Progenitor cell of endocrine pancreas (in vitro differentiated cells): ENCODE measurements at regions not wholly inside any gene's neighbourhood (a gene's known extent, or its start where the extent isn't known, plus 50 kb on each side); places are given as distances from the start of the nearest gene placed in this dataset.
A peak's percentile ranks its signal among the peaks of the same experiment; 100 is the strongest.

Experiments
- DNase-seq: peaks from one replicate; pipeline ENCODE4 v3.0.0; 2021; ENCODE audit warnings: low spot score; ENCODE audit not compliant: unreplicated experiment
- H3K27ac Mint-ChIP-seq: 2 replicates; pipeline ENCODE4 v1.8.0; 2021; ENCODE audit warnings: mild to moderate bottlenecking, moderate library complexity, mixed read lengths
- H3K27me3 Mint-ChIP-seq: 2 replicates; pipeline ENCODE4 v1.8.0; 2021; ENCODE audit warnings: mixed read lengths
- H3K36me3 Mint-ChIP-seq: 2 replicates; pipeline ENCODE4 v1.8.0; 2022; ENCODE audit warnings: mixed read lengths; ENCODE audit not compliant: insufficient read depth
- H3K4me1 Mint-ChIP-seq: 2 replicates; pipeline ENCODE4 v1.8.0; 2021; ENCODE audit warnings: low read depth, mixed read lengths
- H3K4me3 Mint-ChIP-seq: 2 replicates; pipeline ENCODE4 v1.8.0; 2021; ENCODE audit warnings: low read depth, mild to moderate bottlenecking, moderate library complexity, mixed read lengths
- H3K9me3 Mint-ChIP-seq: 2 replicates; pipeline ENCODE4 v1.8.0; 2021; ENCODE audit warnings: low read depth, mixed read lengths
- TF ChIP-seq, protein P1 (sequence below): fragments of 200-600 bp; sonication (generic); IDR thresholded peaks from one replicate; pipeline ENCODE4 v1.5.0; 2021; ENCODE audit warnings: antibody characterized with exemption, mild to moderate bottlenecking; ENCODE audit not compliant: unreplicated experiment

GRCh38 chr12:89927226-89927698, 218.6 kb upstream of the ATP2B1 start:
- Mint-ChIP-seq H3K4me1 (no peaks in the 10 kb centered on the region), H3K36me3 (no peaks in the 10 kb centered on the region), H3K27me3 (no peaks in the 10 kb centered on the region), H3K4me3 (no peak overlapping the region), H3K9me3 (no peaks in the 10 kb centered on the region), H3K27ac (no peak overlapping the region)
- DNase-seq, result no peak
- TF ChIP-seq, protein P1, sequence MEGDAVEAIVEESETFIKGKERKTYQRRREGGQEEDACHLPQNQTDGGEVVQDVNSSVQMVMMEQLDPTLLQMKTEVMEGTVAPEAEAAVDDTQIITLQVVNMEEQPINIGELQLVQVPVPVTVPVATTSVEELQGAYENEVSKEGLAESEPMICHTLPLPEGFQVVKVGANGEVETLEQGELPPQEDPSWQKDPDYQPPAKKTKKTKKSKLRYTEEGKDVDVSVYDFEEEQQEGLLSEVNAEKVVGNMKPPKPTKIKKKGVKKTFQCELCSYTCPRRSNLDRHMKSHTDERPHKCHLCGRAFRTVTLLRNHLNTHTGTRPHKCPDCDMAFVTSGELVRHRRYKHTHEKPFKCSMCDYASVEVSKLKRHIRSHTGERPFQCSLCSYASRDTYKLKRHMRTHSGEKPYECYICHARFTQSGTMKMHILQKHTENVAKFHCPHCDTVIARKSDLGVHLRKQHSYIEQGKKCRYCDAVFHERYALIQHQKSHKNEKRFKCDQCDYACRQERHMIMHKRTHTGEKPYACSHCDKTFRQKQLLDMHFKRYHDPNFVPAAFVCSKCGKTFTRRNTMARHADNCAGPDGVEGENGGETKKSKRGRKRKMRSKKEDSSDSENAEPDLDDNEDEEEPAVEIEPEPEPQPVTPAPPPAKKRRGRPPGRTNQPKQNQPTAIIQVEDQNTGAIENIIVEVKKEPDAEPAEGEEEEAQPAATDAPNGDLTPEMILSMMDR, result no peak

- no peaks in the 10 kb centered on the region for H3K27me3 Mint-ChIP-seq
- H3K4me1 Mint-ChIP-seq, result peaks cover 5% of the 10 kb centered on the region
- DNase-seq, result no peak
- H3K9me3 Mint-ChIP-seq, result peaks cover 3% of the 10 kb centered on the region
- peaks cover 1% of the 10 kb centered on the region for H3K36me3 Mint-ChIP-seq
- H3K4me3 Mint-ChIP-seq, result no peak overlapping the region
- H3K27ac Mint-ChIP-seq, result no peak overlapping the region
- TF ChIP-seq, protein P1, result no peak
Observed at GRCh38 chr12:89924191-89924590, 215.6 kb upstream of the ATP2B1 start.

- no peak overlapping the region for H3K4me3 Mint-ChIP-seq
- H3K4me1 Mint-ChIP-seq, result peaks cover 10% of the 10 kb centered on the region
- no peaks in the 10 kb centered on the region for H3K27me3 Mint-ChIP-seq
- H3K9me3 Mint-ChIP-seq, result peaks cover 3% of the 10 kb centered on the region
- DNase-seq, result no peak
- TF ChIP-seq, protein P1, result no peak
- H3K36me3 Mint-ChIP-seq, result peaks cover 1% of the 10 kb centered on the region
- H3K27ac Mint-ChIP-seq, result no peak overlapping the region
Observed at GRCh38 chr12:89923091-89923490, 214.5 kb upstream of the ATP2B1 start.

GRCh38 chr12:89920866-89921265, 212.2 kb upstream of the ATP2B1 start:
- no peak for DNase-seq
- Mint-ChIP-seq H3K27me3 (no peaks in the 10 kb centered on the region), H3K4me3 (no peak overlapping the region), H3K27ac (peak overlapping the region; percentile 55), H3K36me3 (peaks cover 1% of the 10 kb centered on the region), H3K4me1 (peaks cover 20% of the 10 kb centered on the region), H3K9me3 (peaks cover 3% of the 10 kb centered on the region)
- TF ChIP-seq, protein P1, result no peak

GRCh38 chr12:89919241-89919906, 210.7 kb upstream of the ATP2B1 start:
- H3K9me3 Mint-ChIP-seq, result peaks cover 3% of the 10 kb centered on the region
- no peaks in the 10 kb centered on the region for H3K27me3 Mint-ChIP-seq
- no peak for DNase-seq
- TF ChIP-seq, protein P1, result no peak
- peaks cover 20% of the 10 kb centered on the region for H3K4me1 Mint-ChIP-seq
- H3K27ac Mint-ChIP-seq, result no peak overlapping the region
- peaks cover 1% of the 10 kb centered on the region for H3K36me3 Mint-ChIP-seq
- no peak overlapping the region for H3K4me3 Mint-ChIP-seq
